ENCODE measurements at regions not wholly inside any gene's neighbourhood (a gene's known extent, or its start where the extent isn't known, plus 50 kb on each side); places are given as distances from the start of the nearest gene placed in this dataset.

DNA sequence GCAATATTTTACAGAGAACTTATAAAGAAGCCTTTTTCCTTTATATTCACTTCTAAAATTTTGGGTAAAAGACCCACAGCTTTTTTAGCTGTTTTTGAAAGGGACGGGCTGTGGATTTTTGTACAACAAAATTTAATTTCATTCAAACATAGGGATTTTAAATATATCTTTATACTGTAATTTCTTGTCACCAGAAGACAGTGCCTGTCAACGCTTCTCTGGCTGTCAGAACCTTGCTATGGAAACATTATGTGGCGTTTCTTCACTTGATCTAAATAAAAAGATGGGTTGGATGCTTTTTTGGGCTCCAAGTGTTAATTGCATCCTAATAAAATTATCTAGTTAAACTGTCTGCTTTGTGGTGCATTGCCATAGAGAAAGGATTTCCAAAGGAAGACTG, 635.6 kb upstream of the ALCAM start:
- DNase-seq, result no peak

DNA sequence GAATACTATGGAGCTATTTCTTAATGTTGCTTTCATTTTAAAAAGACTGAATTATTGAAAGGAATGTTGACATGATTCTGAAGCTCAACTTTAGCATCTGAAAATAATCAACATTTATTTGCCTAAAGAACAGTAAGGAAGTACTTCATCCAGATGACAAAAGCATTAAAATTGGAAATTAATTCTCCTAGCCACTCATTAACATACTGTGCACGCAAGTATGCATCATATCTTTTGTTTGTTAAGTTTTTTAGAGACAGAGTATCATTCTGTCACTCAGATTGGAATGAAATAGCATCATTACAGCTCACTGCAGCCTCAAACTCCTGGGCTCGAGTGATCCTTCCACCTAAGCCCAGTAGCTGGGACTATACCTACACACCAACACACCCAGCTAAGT, 632.1 kb upstream of the ALCAM start:
- DNase-seq, result no peak

DNA sequence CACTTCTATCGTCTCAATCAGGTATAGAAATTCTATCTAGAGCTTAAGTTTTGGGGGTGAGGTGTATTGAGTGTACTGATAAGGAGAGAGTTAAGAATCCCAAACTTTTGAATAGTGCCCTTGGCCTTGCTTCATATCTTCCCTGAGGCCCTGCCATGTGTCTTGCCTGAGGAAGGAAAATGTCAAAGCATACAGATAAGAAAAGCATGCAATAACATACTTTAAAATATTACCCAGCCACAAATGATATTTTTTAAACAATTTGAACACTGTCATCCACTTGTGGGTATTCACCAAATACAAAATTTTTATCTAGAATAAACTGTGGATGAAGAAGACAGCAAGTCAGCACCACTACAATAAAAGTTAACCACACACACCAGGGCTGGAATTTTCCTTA, 631.0 kb upstream of the ALCAM start:
- no peak for DNase-seq

GRCh38 chr3:104738271-104738670, 628.4 kb upstream of the ALCAM start:
- no peak for DNase-seq

DNA sequence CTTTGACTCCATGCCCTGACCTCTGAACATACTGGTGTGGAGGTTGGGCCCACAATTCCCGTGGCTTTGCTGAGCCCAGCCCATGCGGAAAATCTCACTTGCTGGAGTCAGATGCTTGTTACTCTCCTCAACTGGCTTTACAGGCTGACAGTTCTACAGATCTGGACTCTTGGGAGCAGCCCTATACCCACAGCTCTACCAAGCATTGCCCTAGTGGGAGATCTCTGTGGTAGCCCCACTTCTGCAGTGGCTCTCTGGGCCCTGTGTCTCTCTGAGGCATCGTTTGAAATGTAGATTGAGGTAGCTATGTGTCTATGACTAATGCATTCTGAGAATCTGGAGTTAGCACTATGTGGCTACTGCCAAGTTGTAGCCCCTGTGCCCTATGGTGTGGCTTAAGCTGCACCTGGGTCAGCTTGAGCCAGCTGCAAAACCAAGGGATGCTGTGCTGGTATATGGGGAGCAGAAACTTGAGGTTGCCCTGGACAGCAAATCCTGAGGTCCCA, 625.8 kb upstream of the ALCAM start:
- no peak for DNase-seq

DNA sequence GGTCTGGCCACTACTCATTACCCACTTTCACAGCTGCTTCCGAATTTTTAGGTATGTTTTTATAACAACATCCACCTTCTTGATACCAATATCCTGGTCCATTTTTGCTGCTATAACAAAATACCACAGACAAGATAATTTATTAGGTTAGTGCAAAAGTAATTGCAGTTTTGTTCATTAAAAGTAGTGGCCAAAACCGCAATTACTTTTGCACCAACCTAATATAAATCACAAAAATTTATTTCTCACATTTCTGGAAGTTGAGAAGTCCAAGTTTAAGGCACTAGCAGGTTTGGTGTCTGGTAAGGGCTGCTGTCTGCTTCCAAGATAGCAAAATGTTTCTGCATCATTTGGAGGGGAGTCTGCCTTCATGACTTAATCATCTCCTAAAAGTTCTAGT, 624.7 kb upstream of the ALCAM start:
- DNase-seq, result no peak

DNA sequence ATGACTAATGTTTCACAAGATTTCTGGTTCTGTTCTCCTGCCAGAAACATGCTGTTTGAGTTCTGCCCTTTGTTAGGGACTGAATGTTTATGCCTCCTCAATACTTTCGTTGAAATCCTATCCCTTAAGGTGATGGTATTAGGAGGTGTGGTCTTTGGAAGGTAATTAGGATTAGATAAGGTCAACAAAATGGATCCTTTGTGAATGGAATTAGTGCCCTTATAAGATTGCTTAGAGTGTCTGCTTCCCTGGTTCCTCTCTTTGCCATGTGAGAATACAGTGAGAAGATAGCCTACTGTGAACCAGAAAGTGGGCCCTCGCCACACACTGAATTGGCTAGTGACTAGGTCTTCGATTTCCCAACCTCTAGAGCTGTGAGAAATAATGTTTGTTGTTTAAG, 621.4 kb upstream of the ALCAM start:
- no peak for DNase-seq

DNA sequence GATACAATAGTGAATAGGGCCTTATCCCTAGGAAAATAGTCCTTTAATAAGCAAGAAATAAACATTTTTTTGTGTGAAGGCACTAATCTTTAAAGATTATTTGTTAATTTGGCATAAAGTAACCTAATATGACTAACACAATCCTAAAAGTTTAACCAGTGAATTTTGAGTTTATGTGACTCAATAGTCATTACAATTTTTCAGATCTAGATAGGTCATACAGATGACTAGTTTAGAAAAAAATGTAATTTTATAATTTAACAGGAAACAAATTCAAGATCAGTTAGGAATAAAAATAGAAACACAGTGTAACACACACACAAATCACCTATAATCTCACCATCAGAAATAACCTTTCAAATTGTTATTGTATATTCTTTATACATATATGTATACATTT, 620.7 kb upstream of the ALCAM start:
- DNase-seq, result no peak

GRCh38 chr3:104750581-104750980, 616.1 kb upstream of the ALCAM start:
- no peak for DNase-seq

DNA sequence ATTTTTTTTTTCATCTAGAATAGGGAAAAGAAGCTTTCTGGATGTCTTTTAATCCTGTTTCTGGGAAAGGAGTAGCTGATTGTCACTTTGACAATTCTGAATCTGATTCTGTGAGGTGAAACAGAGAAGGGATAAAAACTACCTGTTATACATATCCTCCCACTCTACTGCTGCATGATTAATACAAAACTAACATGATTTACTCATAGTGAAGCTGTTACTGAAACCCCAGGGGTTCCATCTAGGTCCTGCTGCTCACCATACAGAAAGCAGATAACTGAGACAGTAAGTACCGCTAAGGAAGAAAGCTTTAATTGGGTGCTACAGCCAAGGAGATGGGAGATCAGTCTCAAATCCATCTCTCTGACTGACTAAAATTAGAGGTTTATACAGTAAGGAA, 610.9 kb upstream of the ALCAM start:
- DNase-seq, result no peak

DNA sequence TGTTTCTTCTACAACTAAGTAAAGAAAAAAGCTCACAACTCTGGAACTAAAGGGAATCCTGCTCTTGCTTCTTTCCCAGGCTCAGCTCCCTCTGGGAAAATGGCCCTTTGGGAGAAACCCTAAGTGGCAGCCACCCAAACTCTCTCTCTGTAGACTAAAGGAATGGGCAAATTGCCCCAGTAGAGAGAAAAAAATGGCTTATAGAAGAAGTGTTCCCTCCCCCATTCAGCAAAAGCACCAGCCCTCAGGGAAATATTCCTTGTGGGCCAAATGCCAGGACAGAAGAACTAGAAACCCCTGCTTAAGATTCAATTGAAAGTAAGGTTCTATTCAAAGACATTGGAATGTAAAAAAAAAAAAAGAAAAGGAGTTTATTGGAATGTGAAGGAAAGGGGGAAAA, 603.7 kb upstream of the ALCAM start:
- no peak for DNase-seq

- no peak for DNase-seq
These were observed 602.2 kb upstream of the ALCAM start for GRCh38 chr3:104764496-104764895.

DNA sequence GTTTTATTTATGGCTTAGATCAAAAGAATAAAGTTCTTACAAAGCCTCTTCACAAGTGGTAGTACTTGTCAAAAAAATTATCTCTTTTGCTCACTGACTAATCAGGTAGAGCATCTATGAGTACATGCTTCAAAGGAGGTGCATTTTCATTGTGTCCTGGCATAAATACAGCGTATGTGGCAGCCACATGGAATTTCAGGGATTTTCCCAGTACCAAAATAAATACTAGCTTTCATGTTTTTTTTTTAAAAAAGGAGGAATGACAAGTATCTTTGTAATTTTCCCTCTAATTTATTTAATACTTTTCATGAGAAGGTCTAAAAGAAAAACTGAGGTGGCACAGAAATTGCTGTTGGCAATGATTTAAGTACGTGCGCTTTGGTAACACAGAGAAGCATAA, 597.8 kb upstream of the ALCAM start:
- DNase-seq, result no peak

DNA sequence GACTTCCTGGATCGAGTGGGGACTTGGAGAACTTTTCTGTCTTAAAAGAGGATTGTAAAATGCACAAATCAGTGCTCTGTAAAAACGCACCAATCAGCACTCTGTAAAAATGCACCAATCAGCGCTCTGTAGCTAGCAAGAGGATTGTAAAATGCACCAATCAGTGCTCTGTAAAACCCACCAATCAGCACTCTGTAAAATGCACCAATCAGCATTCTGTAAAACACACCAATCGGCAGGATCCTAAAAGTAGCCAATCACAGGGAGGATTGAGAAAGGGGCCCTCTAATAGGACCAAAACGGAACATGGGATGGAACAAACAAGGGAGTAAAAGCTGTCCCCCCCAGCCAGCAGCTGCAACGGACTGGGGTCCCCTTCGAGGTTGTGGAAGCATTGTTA, 587.4 kb upstream of the ALCAM start:
- DNase-seq, result no peak

DNA sequence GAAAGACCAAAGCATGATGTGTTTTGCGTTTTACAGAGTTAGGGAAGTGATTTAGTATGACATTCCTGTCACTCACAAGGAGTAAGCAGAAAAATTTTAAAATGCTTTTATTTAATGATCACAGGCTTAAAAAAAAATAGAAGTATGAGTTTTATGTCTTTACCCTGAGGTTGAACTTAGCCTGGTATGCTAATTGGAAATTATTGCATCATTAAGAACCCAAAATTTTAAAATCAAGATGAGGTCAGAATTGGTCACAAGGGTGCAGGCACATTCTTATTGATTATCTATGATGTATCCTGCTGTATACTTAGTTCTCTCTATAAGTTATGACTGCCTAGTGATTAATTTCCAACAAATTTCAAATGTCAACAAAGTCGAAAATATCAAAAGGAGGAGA, 585.6 kb upstream of the ALCAM start:
- no peak for DNase-seq

- no peak for DNase-seq
These were observed 580.8 kb upstream of the ALCAM start for GRCh38 chr3:104785947-104786346.

DNA sequence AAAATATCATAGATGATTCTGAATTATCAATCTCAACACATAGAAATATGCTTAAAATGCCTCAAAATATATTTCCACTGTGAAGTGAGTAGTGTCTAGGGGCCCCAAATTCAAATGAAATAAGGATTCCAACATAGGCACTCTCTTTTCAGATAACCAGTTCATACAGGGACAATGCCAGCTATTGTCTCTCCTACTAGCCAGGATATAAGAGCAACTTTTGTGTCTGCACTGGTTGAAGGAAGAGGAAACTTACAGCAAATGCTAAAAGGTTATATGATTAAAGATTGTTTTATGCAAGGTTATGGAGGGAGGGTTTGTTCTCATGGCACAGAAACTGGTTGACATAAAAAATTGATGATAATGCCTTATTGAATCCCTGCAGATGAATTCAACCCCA, 579.4 kb upstream of the ALCAM start:
- no peak for DNase-seq

- no peak for DNase-seq
These were observed 577.9 kb upstream of the ALCAM start for GRCh38 chr3:104788807-104789206.

DNA sequence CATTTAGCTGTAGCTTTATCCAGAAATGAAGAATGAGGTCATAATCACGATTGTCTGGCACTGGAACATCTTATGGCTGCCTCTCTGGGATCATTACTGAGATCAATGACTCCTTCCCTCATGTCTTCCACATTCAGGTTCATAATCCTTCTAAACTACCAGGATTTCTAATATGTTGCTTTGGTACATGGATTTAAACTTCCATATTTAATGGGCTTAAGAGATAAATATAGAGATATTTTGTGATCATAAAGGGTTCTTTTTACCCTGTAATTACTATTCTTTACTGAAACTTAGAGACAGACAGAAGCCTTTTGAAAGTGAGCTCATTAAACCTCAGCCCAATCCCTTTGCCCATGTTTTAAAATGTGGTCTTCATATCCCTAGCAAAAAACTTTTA, 575.4 kb upstream of the ALCAM start:
- DNase-seq, result no peak

GRCh38 chr3:104796556-104796955, 570.2 kb upstream of the ALCAM start:
- no peak for DNase-seq

GRCh38 chr3:104805042-104805441, 561.7 kb upstream of the ALCAM start:
- DNase-seq, result no peak

- DNase-seq, result no peak
These were observed 561.2 kb upstream of the ALCAM start for GRCh38 chr3:104805508-104805907.

- no peak for DNase-seq
These were observed 555.8 kb upstream of the ALCAM start for GRCh38 chr3:104810896-104811295.

- no peak for DNase-seq
These were observed 550.7 kb upstream of the ALCAM start for GRCh38 chr3:104816008-104816407.

DNA sequence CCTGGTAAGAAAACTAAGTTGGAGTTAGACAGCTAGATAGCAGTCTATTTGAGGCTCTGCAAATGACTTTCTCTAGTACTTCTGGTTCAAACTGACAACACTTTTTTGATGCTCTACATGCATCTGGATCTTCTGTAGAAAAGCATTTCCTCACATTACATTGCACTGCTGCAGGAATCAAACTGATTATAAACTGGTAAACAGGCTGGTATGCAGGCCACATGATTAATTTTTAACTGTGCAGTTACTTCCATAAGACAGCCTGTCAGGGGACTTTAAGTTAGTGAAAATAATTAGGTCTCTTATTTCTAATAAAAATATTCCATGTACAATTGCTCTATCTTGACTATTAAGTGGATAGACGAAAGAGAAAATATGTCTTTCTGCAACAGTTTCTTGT, 550.0 kb upstream of the ALCAM start:
- DNase-seq, result no peak

DNA sequence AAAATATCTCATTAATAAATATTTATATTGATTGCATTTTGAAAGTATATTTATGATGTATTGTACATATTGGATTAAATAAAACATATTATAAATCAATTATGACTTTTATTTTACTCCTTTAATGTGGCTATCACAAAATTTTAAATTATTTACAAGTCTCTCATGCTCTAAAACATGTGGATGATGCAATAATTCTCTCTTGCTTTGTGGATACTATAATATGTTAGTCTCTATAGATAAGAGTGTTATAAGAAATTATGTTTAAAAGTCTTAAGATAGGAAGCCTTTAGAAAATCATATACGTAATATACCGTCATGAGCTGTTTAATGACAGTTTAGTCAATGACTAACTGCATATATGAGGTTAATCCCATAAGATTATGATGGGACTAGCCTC, 547.4 kb upstream of the ALCAM start:
- DNase-seq, result no peak
